K562 (cell line): ENCODE measurements at regions not wholly inside any gene's neighbourhood (a gene's known extent, or its start where the extent isn't known, plus 50 kb on each side); places are given as distances from the start of the nearest gene placed in this dataset.
A peak's percentile ranks its signal among the peaks of the same experiment; 100 is the strongest.

ENCODE experiments used
- ATAC-seq: fragments of 200-7000 bp; cut with Tn5 transposase; 3 replicates; pipeline ENCODE4 v1.9.1; 2020; ENCODE audit warnings: moderate library complexity
- BruUV-seq: library from RNA; stranded (reverse); fragments of 400-500 nt; replicated peaks from 2 replicates; lab custom pipeline; 2021; lab: Mats Ljungman, UMichigan
- CTCF ChIA-PET: fragments of 300-600 bp; formaldehyde crosslinking; extraction: SDS; loops from one replicate; lab custom pipeline; 2021; ENCODE audit warnings: low intra/inter-chr PET ratio; lab: Yijun Ruan, JAX
- POLR2A ChIA-PET: fragments of 300-600, 350-650 bp; sonication (Branson Sonifier 250); formaldehyde crosslinking; extraction: SDS; loops from one replicate; lab custom pipeline; 2021; ENCODE audit warnings: antibody characterized with exemption, inconsistent platforms; lab: Yijun Ruan, JAX
- DNase-seq, 4 experiments: peaks; one replicate each; pipeline versions ENCODE4 v3.0.0 to v3.0.0-alpha.2; 2011 to 2018; ENCODE audit warnings: low spot score in 3 of 4, mixed read lengths in 3 of 4; ENCODE audit errors: extremely low read depth in 1 of 4
- FAIRE-seq: peaks from 2 replicates; lab custom pipeline; 2011; peaks lifted over from hg19 to GRCh38; lab: Jason Lieb, UNC
- H2AFZ ChIP-seq: 2 replicates; pipeline ENCODE4 v1.6.0; 2011; ENCODE audit warnings: low read depth, low read length, control low read depth, inconsistent platforms
- H3K27ac ChIP-seq: fragments of 200-600 bp; 3 replicates; pipeline ENCODE4 v1.8.0; 2011; ENCODE audit warnings: low read depth, mild to moderate bottlenecking, control low read depth, inconsistent platforms, low read length, moderate library complexity, mixed read lengths; ENCODE audit errors: extremely low read depth
- H3K27me3 ChIP-seq, 2 experiments: fragments of 300-600 bp in 1 of 2; 2 replicates in 1 of 2; 3 replicates in 1 of 2; pipeline versions ENCODE4 v1.6.0 to v1.8.0; 2011; ENCODE audit warnings: inconsistent platforms in 2 of 2, low read length in 2 of 2, mild to moderate bottlenecking in 1 of 2, mixed read lengths in 1 of 2, moderate library complexity in 1 of 2; ENCODE audit not compliant: control insufficient read depth in 2 of 2, insufficient read depth in 2 of 2
- H3K36me3 ChIP-seq: fragments of 300-600 bp; 3 replicates; pipeline ENCODE4 v1.8.0; 2011; ENCODE audit warnings: mild to moderate bottlenecking, low read length, inconsistent platforms; ENCODE audit not compliant: control insufficient read depth, insufficient read depth
- H3K4me1 ChIP-seq, 2 experiments: fragments of 200-600 bp in 1 of 2; replicated peaks in 1 of 2; 2 replicates in 1 of 2; 3 replicates in 1 of 2; pipeline versions ENCODE4 v1.5.1 to v1.8.0; 2011; ENCODE audit warnings: inconsistent platforms in 2 of 2, low read length in 2 of 2, mild to moderate bottlenecking in 1 of 2, mixed read lengths in 1 of 2, moderate library complexity in 1 of 2; ENCODE audit not compliant: control insufficient read depth in 2 of 2, insufficient read depth in 2 of 2
- H3K4me2 ChIP-seq: 2 replicates; pipeline ENCODE4 v1.6.1; 2011; ENCODE audit warnings: low read length, control low read depth, inconsistent platforms, mixed read lengths; ENCODE audit not compliant: insufficient read depth
- H3K4me3 ChIP-seq: fragments of 200-600 bp; sonication (generic), shearing (Covaris generic); 2 replicates; pipeline ENCODE4 v1.5.1; 2016; ENCODE audit warnings: control low read depth, inconsistent platforms
- H3K79me2 ChIP-seq: fragments of 200-600 bp; 3 replicates; pipeline ENCODE4 v1.8.0; 2011; ENCODE audit warnings: low read length, inconsistent platforms; ENCODE audit not compliant: control insufficient read depth, insufficient read depth
- H3K9ac ChIP-seq, 2 experiments: 2 replicates each; pipeline versions ENCODE4 v1.6.0 to v1.6.1; 2011; ENCODE audit warnings: low read depth in 2 of 2, low read length in 2 of 2, control low read depth in 1 of 2, inconsistent platforms in 1 of 2, mild to moderate bottlenecking in 1 of 2, mixed read lengths in 1 of 2; ENCODE audit not compliant: insufficient read depth in 1 of 2
- H3K9me1 ChIP-seq: one replicate; pipeline ENCODE4 v1.6.0; 2011; ENCODE audit warnings: inconsistent platforms, mild to moderate bottlenecking, low read length, moderate library complexity; ENCODE audit not compliant: control insufficient read depth, insufficient read depth
- H3K9me3 ChIP-seq: replicated peaks from 2 replicates; pipeline ENCODE4 v1.5.1; 2011; ENCODE audit warnings: low read depth, low read length, inconsistent platforms; ENCODE audit not compliant: control insufficient read depth, insufficient read depth
- H4K20me1 ChIP-seq: replicated peaks from 2 replicates; pipeline ENCODE4 v1.6.1; 2011; ENCODE audit warnings: low read length, inconsistent platforms, mixed read lengths; ENCODE audit not compliant: control insufficient read depth, insufficient read depth
- SREBF1 ChIP-seq: fragments of 150-350 bp; IDR thresholded peaks from 2 replicates; pipeline ENCODE4 v1.6.1; 2014; ENCODE audit warnings: antibody characterized with exemption, low read depth, low read length, borderline replicate concordance
- TGIF2 ChIP-seq: sonication (generic); formaldehyde crosslinking; IDR thresholded peaks from 2 replicates; pipeline ENCODE4 v1.8.1; 2022; ENCODE audit warnings: mild to moderate bottlenecking, missing genetic modification reagents, moderate library complexity
- ZNF23 ChIP-seq: fragments of 250-450 bp; sonication (Bioruptor Pico); IDR thresholded peaks from 2 replicates; pipeline ENCODE4 v1.4.0; 2020; ENCODE audit warnings: mild to moderate bottlenecking
- ZNF316 ChIP-seq: fragments of 450-650 bp; IDR thresholded peaks from 2 replicates; pipeline ENCODE4 v1.6.1; 2016
- WGBS: fragments of 100-300 bp; shearing (Covaris generic); methylation state at CpG from one replicate; pipeline ENCODE4 v1.1.6; 2016; ENCODE audit warnings: low coverage, mixed read lengths; ENCODE audit not compliant: insufficient coverage; ENCODE audit errors: missing lambda C conversion rate; 5-methylcytosine and 5-hydroxymethylcytosine counted together
- in situ Hi-C: fragments of 300-500 bp; cut with MboI; formaldehyde crosslinking; loops from 4 replicates; pipeline ENCODE4 v1.15.0; 2018; ENCODE audit warnings: inconsistent platforms, mixed read lengths
- intact Hi-C: fragments of 100-400 bp; cut with micrococcal nuclease; formaldehyde crosslinking; loops from 2 replicates; pipeline ENCODE4 v1.14.2; 2022

DNA sequence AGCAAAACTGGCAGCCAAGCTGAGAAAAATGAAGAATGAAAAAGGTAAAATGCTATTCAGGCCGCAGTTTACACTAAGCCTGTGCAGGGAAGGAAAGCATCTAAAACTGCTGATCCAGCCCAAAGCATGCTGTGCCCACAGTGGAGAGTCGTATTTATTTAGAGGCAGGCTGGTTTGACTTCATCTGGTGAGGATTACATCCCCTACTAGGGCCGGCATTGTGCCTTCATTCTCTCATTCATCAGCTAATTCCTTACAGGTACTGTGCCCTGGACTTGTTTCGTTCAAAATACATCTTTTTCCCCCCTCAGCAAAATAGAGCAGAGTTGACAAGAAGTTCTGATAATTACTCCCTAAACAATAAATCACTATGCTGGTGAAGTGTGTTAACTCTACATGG is 137.5 kb upstream of the DAP start:
- no TSS peak for BruUV-seq
- CTCF ChIA-PET = no interaction called here
- no peak overlapping the region for H3K9ac ChIP-seq
- FAIRE-seq (no peak), DNase-seq (no peak), ATAC-seq (no peak)
- H3K27me3 ChIP-seq = peaks cover 9% of the 10 kb centered on the region in 2 experiments; a peak in 4 of 5 replicates
- no peak overlapping the region for H3K4me2 ChIP-seq
- H4K20me1 ChIP-seq = no peaks in the 10 kb centered on the region
- H3K79me2 ChIP-seq = no peaks in the 10 kb centered on the region
- no peak overlapping the region for H3K27ac ChIP-seq
- no peaks in the 10 kb centered on the region for H3K4me1 ChIP-seq
- intact Hi-C loops (no loop called here), in situ Hi-C loops (no loop called here)
- WGBS = 0% methylated on average over 4 of the region's 4 CpGs
- H2AFZ ChIP-seq = no peak overlapping the region
- POLR2A ChIA-PET = interaction anchor here (0.7 kb wide), 1 partner anchor 30 kb away, joined by 4 read pairs; no protein-coding TSS in a partner anchor
- H3K4me3 ChIP-seq = no peak overlapping the region
- no peaks in the 10 kb centered on the region for H3K9me1 ChIP-seq
- TF ChIP-seq TGIF2 (CRISPR knock-in tag) = no peak
- 0 out of 2 replicates have a peak, but pooled peaks have one; percentile 8 for TF ChIP-seq ZNF316
- H3K9me3 ChIP-seq = no peaks in the 10 kb centered on the region
- no peaks in the 10 kb centered on the region for H3K36me3 ChIP-seq

DNA sequence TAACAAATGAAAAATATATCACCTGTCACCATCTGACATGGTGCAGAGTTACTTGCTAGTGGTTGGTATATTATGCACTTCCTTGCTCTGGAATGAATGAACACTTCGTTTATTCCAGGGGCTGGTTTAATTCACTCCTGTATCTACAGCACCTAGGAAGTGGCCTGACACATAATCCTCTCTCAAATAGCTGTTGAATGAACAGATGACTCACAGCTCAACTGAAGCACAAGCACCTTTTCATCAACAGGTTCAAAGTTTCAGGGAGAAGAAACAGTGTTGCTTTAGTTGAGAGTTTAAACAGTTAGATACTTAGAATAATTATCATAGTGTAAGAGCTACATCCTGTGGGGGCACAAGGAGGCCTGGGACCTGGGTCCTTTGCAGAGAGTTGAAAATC is 135.0 kb upstream of the DAP start:
- H3K4me2 ChIP-seq = no peak overlapping the region
- FAIRE-seq = no peak
- no peak for ATAC-seq
- no peaks in the 10 kb centered on the region for H3K79me2 ChIP-seq
- DNase-seq = no peak
- no peak overlapping the region for H3K9ac ChIP-seq
- in situ Hi-C loops = no loop called here
- no peak overlapping the region for H2AFZ ChIP-seq
- TF ChIP-seq SREBF1 (no peak), ZNF23 (no peak)
- no peaks in the 10 kb centered on the region for H4K20me1 ChIP-seq
- no peaks in the 10 kb centered on the region for H3K9me3 ChIP-seq
- BruUV-seq = no TSS peak
- WGBS = 5% methylated on average over 1 of the region's 1 CpG
- H3K4me3 ChIP-seq = no peak overlapping the region
- intact Hi-C loops = no loop called here
- no peaks in the 10 kb centered on the region for H3K36me3 ChIP-seq
- H3K9me1 ChIP-seq = no peaks in the 10 kb centered on the region
- peaks cover 10 to 14% of the 10 kb centered on the region in 2 experiments; a peak in 4 of 5 replicates for H3K27me3 ChIP-seq
- ChIA-PET POLR2A (no interaction called here), CTCF (no interaction called here)
- no peaks in the 10 kb centered on the region for H3K4me1 ChIP-seq
- no peak overlapping the region for H3K27ac ChIP-seq
